IPS-11a (cell line): ENCODE measurements at regions not wholly inside any gene's neighbourhood (a gene's known extent, or its start where the extent isn't known, plus 50 kb on each side); places are given as distances from the start of the nearest gene placed in this dataset.

ENCODE experiments used
- H3K4me3 ChIP-seq: one replicate; pipeline ENCODE4 v1.5.1; 2013; ENCODE audit warnings: low read depth, low read length, control low read depth

GRCh38 chr4:8922481-8922880, 50.8 kb upstream of the HMX1 start:
- H3K4me3 ChIP-seq = no peak overlapping the region

- H3K4me3 ChIP-seq = no peak overlapping the region
Measured at GRCh38 chr4:8921465-8921864, 49.8 kb upstream of the HMX1 start.
